ENCODE measurements at regions not wholly inside any gene's neighbourhood (a gene's known extent, or its start where the extent isn't known, plus 50 kb on each side); places are given as distances from the start of the nearest gene placed in this dataset.

DNA sequence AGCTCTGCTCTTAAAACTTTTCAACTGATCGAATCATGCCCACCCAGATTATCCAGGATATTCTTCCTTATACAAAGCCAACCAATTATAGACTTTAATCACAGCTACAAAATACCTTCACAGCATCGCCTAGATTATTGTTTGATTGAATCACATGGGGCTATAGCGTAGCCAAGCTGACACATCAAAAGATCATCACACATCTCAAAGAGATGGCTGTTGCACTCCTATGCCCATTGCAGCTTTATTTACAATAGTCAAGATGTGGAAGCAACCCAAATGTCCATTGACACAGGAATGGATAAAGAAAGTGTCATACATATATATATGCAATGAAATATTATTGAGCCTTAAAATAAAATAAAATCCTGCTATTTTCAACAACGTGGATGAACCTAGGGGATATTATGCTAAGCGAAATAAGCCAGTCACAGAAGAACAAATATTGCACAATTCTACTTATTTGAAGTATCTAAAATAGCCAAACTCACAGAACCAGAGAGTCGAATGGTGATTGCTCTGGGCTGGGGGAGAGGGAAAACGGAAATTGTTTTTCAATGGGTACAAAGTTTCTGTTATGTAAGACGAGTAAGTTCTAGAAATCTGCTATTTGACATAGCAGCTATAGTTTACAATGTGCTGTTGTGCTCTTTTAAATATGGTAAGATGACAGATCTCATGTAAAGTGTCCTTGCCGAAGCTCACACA is 60.9 kb upstream of the ERCC4 start:
- TF ChIP-seq POLR2A (IDR thresholded peaks at IDR 0.05), result no peak
- TF ChIP-seq, protein P1, sequence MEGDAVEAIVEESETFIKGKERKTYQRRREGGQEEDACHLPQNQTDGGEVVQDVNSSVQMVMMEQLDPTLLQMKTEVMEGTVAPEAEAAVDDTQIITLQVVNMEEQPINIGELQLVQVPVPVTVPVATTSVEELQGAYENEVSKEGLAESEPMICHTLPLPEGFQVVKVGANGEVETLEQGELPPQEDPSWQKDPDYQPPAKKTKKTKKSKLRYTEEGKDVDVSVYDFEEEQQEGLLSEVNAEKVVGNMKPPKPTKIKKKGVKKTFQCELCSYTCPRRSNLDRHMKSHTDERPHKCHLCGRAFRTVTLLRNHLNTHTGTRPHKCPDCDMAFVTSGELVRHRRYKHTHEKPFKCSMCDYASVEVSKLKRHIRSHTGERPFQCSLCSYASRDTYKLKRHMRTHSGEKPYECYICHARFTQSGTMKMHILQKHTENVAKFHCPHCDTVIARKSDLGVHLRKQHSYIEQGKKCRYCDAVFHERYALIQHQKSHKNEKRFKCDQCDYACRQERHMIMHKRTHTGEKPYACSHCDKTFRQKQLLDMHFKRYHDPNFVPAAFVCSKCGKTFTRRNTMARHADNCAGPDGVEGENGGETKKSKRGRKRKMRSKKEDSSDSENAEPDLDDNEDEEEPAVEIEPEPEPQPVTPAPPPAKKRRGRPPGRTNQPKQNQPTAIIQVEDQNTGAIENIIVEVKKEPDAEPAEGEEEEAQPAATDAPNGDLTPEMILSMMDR (IDR thresholded peaks at IDR 0.05), result no peak
- TF ChIP-seq POLR2AphosphoS5 (IDR thresholded peaks at IDR 0.05), result no peak
- DNase-seq (ENCODE audit: low spot score in 2 of 2), result no peak
- H3K27ac ChIP-seq, result no peak overlapping the region
- no peaks in the 10 kb centered on the region for H3K36me3 ChIP-seq
- no peaks in the 10 kb centered on the region for H3K4me1 ChIP-seq
- H3K4me3 ChIP-seq, result no peak overlapping the region
- H3K27me3 ChIP-seq, result no peaks in the 10 kb centered on the region
- H3K9me3 ChIP-seq, result peaks cover 0 to 4% of the 10 kb centered on the region in 2 donors
- intact Hi-C loops (cut with DNase I; ENCODE audit: low total_unique reads), result no loop called here

DNA sequence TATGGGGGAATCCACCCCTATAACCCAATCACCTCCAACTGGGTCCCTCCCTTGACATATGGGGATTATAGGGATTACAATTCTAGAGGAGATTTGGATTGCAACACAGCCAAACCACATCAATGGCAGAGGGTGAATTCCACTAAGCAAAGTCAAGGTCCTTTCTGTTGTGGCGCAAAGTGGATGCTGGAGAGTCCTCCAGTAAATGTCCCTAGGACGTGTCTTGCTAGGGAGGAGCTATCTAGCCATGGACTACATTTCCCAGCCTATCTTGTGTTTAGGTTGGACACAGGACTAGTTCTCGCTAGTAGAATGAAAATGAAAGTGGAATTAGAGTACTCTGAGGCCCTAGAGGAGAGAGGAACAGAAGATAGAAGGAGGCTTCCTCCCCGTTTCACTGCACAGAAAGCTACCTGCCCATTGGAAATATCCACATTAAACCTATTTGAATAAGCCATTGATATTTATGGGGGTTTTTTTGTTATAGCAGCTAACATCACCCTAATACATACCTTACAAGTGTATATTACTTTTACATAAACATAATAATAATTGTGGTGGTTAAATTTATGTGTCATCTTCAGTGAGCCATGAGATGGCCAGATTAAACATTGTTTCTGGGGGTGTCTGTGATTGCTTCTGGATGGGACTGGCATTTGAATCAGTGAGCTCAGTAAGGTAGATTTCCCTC is 56.7 kb upstream of the ERCC4 start:
- no peak for TF ChIP-seq POLR2A (IDR thresholded peaks at IDR 0.05)
- TF ChIP-seq, protein P1 (IDR thresholded peaks at IDR 0.05), result no peak
- no peak for TF ChIP-seq POLR2AphosphoS5 (IDR thresholded peaks at IDR 0.05)
- intact Hi-C loops (cut with DNase I; ENCODE audit: low total_unique reads), result no loop called here
- no peak for DNase-seq (ENCODE audit: low spot score in 2 of 2)
- H3K4me3 ChIP-seq, result no peak overlapping the region
- H3K4me1 ChIP-seq, result no peaks in the 10 kb centered on the region
- H3K36me3 ChIP-seq, result no peaks in the 10 kb centered on the region
- no peak overlapping the region for H3K27ac ChIP-seq
- peaks cover 0 to 4% of the 10 kb centered on the region in 2 donors for H3K9me3 ChIP-seq
- H3K27me3 ChIP-seq, result no peaks in the 10 kb centered on the region

DNA sequence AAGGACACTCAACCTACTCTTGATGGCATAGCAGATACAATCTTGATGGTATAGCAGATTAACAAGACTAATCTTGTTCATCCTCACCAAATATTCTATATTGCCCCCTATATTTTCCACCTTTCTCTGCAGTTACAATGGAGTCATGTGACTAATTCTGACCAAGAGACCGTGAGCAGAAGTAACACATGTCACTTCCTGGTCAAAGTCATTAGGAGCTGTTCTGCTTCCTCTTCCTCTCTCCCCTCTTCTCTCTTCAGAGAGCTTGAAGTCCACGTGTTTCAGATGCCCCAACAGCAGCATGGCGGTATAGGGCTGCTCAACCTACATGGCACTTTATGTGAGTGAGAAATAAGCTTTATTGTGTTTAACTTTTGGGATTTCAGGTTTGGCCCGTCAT is 55.3 kb upstream of the ERCC4 start:
- Histone ChIP-seq H3K9me3 (peaks cover 0 to 4% of the 10 kb centered on the region in 2 donors), H3K4me3 (no peak overlapping the region), H3K36me3 (no peaks in the 10 kb centered on the region), H3K4me1 (no peaks in the 10 kb centered on the region), H3K27ac (no peak overlapping the region), H3K27me3 (no peaks in the 10 kb centered on the region)
- no peak for DNase-seq (ENCODE audit: low spot score in 2 of 2)
- TF ChIP-seq POLR2A (IDR thresholded peaks at IDR 0.05) (no peak), POLR2AphosphoS5 (IDR thresholded peaks at IDR 0.05) (no peak)
- TF ChIP-seq, protein P1 (IDR thresholded peaks at IDR 0.05), result no peak
- intact Hi-C loops (cut with DNase I; ENCODE audit: low total_unique reads), result no loop called here

DNA sequence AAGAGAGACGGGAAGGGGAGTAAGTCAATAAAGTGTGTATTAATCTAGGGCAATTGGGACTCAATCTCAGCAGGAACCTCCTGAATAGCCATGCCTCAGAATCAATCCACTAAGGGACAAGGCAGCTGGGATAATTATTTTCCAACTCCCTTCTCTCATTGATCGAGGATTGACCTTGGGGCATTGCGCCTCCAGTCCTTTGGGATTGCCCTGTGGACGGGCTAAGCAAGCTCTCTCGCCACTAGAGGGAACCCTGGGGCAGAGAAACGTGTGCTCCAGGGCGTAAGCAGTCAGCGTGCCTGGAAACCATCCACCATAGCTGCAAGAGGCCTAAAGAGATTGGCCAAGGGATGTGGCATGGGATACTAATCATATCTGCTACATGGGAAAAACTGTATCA is 53.9 kb upstream of the ERCC4 start:
- Histone ChIP-seq H3K27ac (no peak overlapping the region), H3K36me3 (no peaks in the 10 kb centered on the region), H3K4me3 (no peak overlapping the region), H3K9me3 (peaks cover 0 to 4% of the 10 kb centered on the region in 2 donors), H3K4me1 (no peaks in the 10 kb centered on the region), H3K27me3 (no peaks in the 10 kb centered on the region)
- intact Hi-C loops (cut with DNase I; ENCODE audit: low total_unique reads), result no loop called here
- DNase-seq (ENCODE audit: low spot score in 2 of 2), result no peak
- TF ChIP-seq POLR2AphosphoS5 (IDR thresholded peaks at IDR 0.05), result no peak
- TF ChIP-seq, protein P1 (IDR thresholded peaks at IDR 0.05), result peak in 1 of 3 donors; percentile 20
